Endothelial cell (in vitro differentiated cells): ENCODE measurements at regions not wholly inside any gene's neighbourhood (a gene's known extent, or its start where the extent isn't known, plus 50 kb on each side); places are given as distances from the start of the nearest gene placed in this dataset.

ENCODE experiments used
- DNase-seq: peaks from one replicate; pipeline ENCODE4 v3.0.0; 2021; ENCODE audit warnings: low spot score
- H3K27ac Mint-ChIP-seq: one replicate; pipeline ENCODE4 v1.8.0; 2021; ENCODE audit warnings: mixed read lengths, inconsistent platforms; ENCODE audit not compliant: unreplicated experiment
- H3K27me3 Mint-ChIP-seq: one replicate; pipeline ENCODE4 v1.8.0; 2021; ENCODE audit warnings: mild to moderate bottlenecking, moderate library complexity, mixed read lengths, inconsistent platforms; ENCODE audit not compliant: unreplicated experiment
- H3K36me3 Mint-ChIP-seq: one replicate; pipeline ENCODE4 v1.8.0; 2021; ENCODE audit warnings: mild to moderate bottlenecking, low read depth, mixed read lengths, inconsistent platforms; ENCODE audit not compliant: unreplicated experiment
- H3K4me1 Mint-ChIP-seq: one replicate; pipeline ENCODE4 v1.8.0; 2021; ENCODE audit warnings: mild to moderate bottlenecking, mixed read lengths, inconsistent platforms; ENCODE audit not compliant: unreplicated experiment
- H3K4me3 Mint-ChIP-seq: one replicate; pipeline ENCODE4 v1.8.0; 2021; ENCODE audit warnings: mild to moderate bottlenecking, mixed read lengths, inconsistent platforms; ENCODE audit not compliant: unreplicated experiment
- H3K9me3 Mint-ChIP-seq: one replicate; pipeline ENCODE4 v1.8.0; 2021; ENCODE audit warnings: mixed read lengths, inconsistent platforms; ENCODE audit not compliant: unreplicated experiment
- CTCF ChIP-seq: fragments of 200-600 bp; sonication (generic); IDR thresholded peaks from one replicate; pipeline ENCODE4 v1.5.0; 2021; ENCODE audit warnings: antibody characterized with exemption; ENCODE audit not compliant: unreplicated experiment

- no peak for DNase-seq
- no peaks in the 10 kb centered on the region for H3K9me3 Mint-ChIP-seq
- no peak overlapping the region for H3K27ac Mint-ChIP-seq
- TF ChIP-seq CTCF: no peak
- no peaks in the 10 kb centered on the region for H3K27me3 Mint-ChIP-seq
- H3K4me1 Mint-ChIP-seq: no peaks in the 10 kb centered on the region
- H3K36me3 Mint-ChIP-seq: no peaks in the 10 kb centered on the region
- H3K4me3 Mint-ChIP-seq: no peak overlapping the region
Observed at GRCh38 chr5:18496041-18496440, 861.8 kb downstream of the TAF11L14 start.

GRCh38 chr5:18497089-18497488, 862.8 kb downstream of the TAF11L14 start:
- H3K27me3 Mint-ChIP-seq: no peaks in the 10 kb centered on the region
- no peak overlapping the region for H3K27ac Mint-ChIP-seq
- H3K36me3 Mint-ChIP-seq: no peaks in the 10 kb centered on the region
- H3K4me1 Mint-ChIP-seq: no peaks in the 10 kb centered on the region
- no peaks in the 10 kb centered on the region for H3K9me3 Mint-ChIP-seq
- no peak for DNase-seq
- H3K4me3 Mint-ChIP-seq: no peak overlapping the region
- TF ChIP-seq CTCF: no peak

GRCh38 chr5:18503797-18504328, 869.6 kb downstream of the TAF11L14 start:
- no peak for TF ChIP-seq CTCF
- no peaks in the 10 kb centered on the region for H3K36me3 Mint-ChIP-seq
- no peaks in the 10 kb centered on the region for H3K9me3 Mint-ChIP-seq
- no peak overlapping the region for H3K4me3 Mint-ChIP-seq
- H3K27me3 Mint-ChIP-seq: no peaks in the 10 kb centered on the region
- no peak overlapping the region for H3K27ac Mint-ChIP-seq
- no peak for DNase-seq
- H3K4me1 Mint-ChIP-seq: no peaks in the 10 kb centered on the region

- Mint-ChIP-seq H3K4me1 (no peaks in the 10 kb centered on the region), H3K4me3 (no peak overlapping the region), H3K27ac (no peak overlapping the region), H3K9me3 (no peaks in the 10 kb centered on the region), H3K36me3 (no peaks in the 10 kb centered on the region), H3K27me3 (no peaks in the 10 kb centered on the region)
- TF ChIP-seq CTCF: no peak
- DNase-seq: no peak
Observed at GRCh38 chr5:18507114-18507513, 872.9 kb downstream of the TAF11L14 start.

GRCh38 chr5:18517641-18518380, 883.6 kb downstream of the TAF11L14 start:
- no peak for TF ChIP-seq CTCF
- Mint-ChIP-seq H3K9me3 (no peaks in the 10 kb centered on the region), H3K27ac (no peak overlapping the region), H3K4me1 (no peaks in the 10 kb centered on the region), H3K36me3 (no peaks in the 10 kb centered on the region), H3K27me3 (no peaks in the 10 kb centered on the region), H3K4me3 (no peak overlapping the region)
- DNase-seq: no peak
